SJCRH30 (cell line): ENCODE measurements at regions not wholly inside any gene's neighbourhood (a gene's known extent, or its start where the extent isn't known, plus 50 kb on each side); places are given as distances from the start of the nearest gene placed in this dataset.
A peak's percentile ranks its signal among the peaks of the same experiment; 100 is the strongest.
"Not testable (repeated sequence)": the region's sequence is repeated elsewhere in the genome, so short reads cannot be mapped to it uniquely, and the experiment has no call there.

Experiments
- DNase-seq, 2 experiments: peaks; one replicate each; pipeline ENCODE4 v3.0.0-alpha.2; 2015 to 2020
- H3K27ac ChIP-seq: fragments of 250-450 bp; sonication (Bioruptor Pico); 2 replicates; pipeline ENCODE4 v1.5.1; 2020; ENCODE audit warnings: mild to moderate bottlenecking, moderate library complexity
- H3K27me3 ChIP-seq: fragments of 250-450 bp; sonication (Bioruptor Pico); 2 replicates; pipeline ENCODE4 v1.5.1; 2020; ENCODE audit warnings: mild to moderate bottlenecking, moderate library complexity
- H3K36me3 ChIP-seq: fragments of 250-450 bp; sonication (Bioruptor Pico); 2 replicates; pipeline ENCODE4 v1.5.1; 2020; ENCODE audit warnings: mild to moderate bottlenecking, moderate library complexity
- H3K4me1 ChIP-seq: fragments of 250-450 bp; sonication (Bioruptor Pico); 2 replicates; pipeline ENCODE4 v1.5.1; 2020; ENCODE audit warnings: mild to moderate bottlenecking, moderate library complexity
- H3K4me3 ChIP-seq: fragments of 250-450 bp; sonication (Bioruptor Pico); 2 replicates; pipeline ENCODE4 v1.5.1; 2020; ENCODE audit warnings: mild to moderate bottlenecking, moderate library complexity
- H3K9me3 ChIP-seq: fragments of 250-450 bp; sonication (Bioruptor Pico); replicated peaks from 2 replicates; pipeline ENCODE4 v1.5.1; 2020; ENCODE audit warnings: mild to moderate bottlenecking, moderate library complexity

GRCh38 chr12:25327321-25327720 lies 76.6 kb upstream of the KRAS start:
- no peaks in the 10 kb centered on the region for H3K9me3 ChIP-seq
- peaks cover 6% of the 10 kb centered on the region; the same call in 1 of the 2 replicates for H3K4me1 ChIP-seq
- H3K36me3 ChIP-seq, result no peaks in the 10 kb centered on the region
- H3K27me3 ChIP-seq, result no peaks in the 10 kb centered on the region
- DNase-seq, result no peak
- H3K27ac ChIP-seq, result no peak overlapping the region
- H3K4me3 ChIP-seq, result no peak overlapping the region

- Histone ChIP-seq H3K36me3 (no peaks in the 10 kb centered on the region), H3K27me3 (no peaks in the 10 kb centered on the region), H3K4me1 (peaks cover 6% of the 10 kb centered on the region; the same call in 1 of the 2 replicates), H3K4me3 (no peak overlapping the region), H3K9me3 (no peaks in the 10 kb centered on the region), H3K27ac (no peak overlapping the region)
- DNase-seq, result no peak
These were observed 75.6 kb upstream of the KRAS start for GRCh38 chr12:25326326-25326725.

GRCh38 chr12:25324861-25325260 lies 74.1 kb upstream of the KRAS start:
- Histone ChIP-seq H3K4me1 (peaks cover 6% of the 10 kb centered on the region; the same call in 1 of the 2 replicates), H3K36me3 (no peaks in the 10 kb centered on the region), H3K27me3 (no peaks in the 10 kb centered on the region), H3K9me3 (no peaks in the 10 kb centered on the region), H3K4me3 (no peak overlapping the region), H3K27ac (no peak overlapping the region)
- DNase-seq, result no peak

- H3K9me3 ChIP-seq, result no peaks in the 10 kb centered on the region
- H3K27ac ChIP-seq, result no peak overlapping the region
- no peaks in the 10 kb centered on the region for H3K27me3 ChIP-seq
- H3K36me3 ChIP-seq, result no peaks in the 10 kb centered on the region
- peak in 1 of 2 experiments; percentile 21 for DNase-seq
- H3K4me1 ChIP-seq, result peaks cover 6% of the 10 kb centered on the region; the same call in 1 of the 2 replicates
- no peak overlapping the region for H3K4me3 ChIP-seq
These were observed 72.9 kb upstream of the KRAS start for GRCh38 chr12:25323581-25323982.

GRCh38 chr12:25322918-25323531 lies 72.3 kb upstream of the KRAS start:
- DNase-seq, result no peak
- Histone ChIP-seq H3K27me3 (no peaks in the 10 kb centered on the region), H3K36me3 (no peaks in the 10 kb centered on the region), H3K27ac (no peak overlapping the region), H3K4me1 (peaks cover 6% of the 10 kb centered on the region; the same call in 1 of the 2 replicates), H3K9me3 (no peaks in the 10 kb centered on the region), H3K4me3 (no peak overlapping the region)

GRCh38 chr12:25322351-25322750 lies 71.6 kb upstream of the KRAS start:
- no peak for DNase-seq
- no peak overlapping the region for H3K4me3 ChIP-seq
- H3K36me3 ChIP-seq, result no peaks in the 10 kb centered on the region
- no peaks in the 10 kb centered on the region for H3K27me3 ChIP-seq
- no peaks in the 10 kb centered on the region for H3K9me3 ChIP-seq
- H3K4me1 ChIP-seq, result peaks cover 6% of the 10 kb centered on the region; the same call in 1 of the 2 replicates
- H3K27ac ChIP-seq, result no peak overlapping the region

GRCh38 chr12:25321772-25322171 lies 71.0 kb upstream of the KRAS start:
- Histone ChIP-seq H3K4me3 (no peak overlapping the region), H3K9me3 (no peaks in the 10 kb centered on the region), H3K36me3 (no peaks in the 10 kb centered on the region)

GRCh38 chr12:25320123-25321006 lies 69.6 kb upstream of the KRAS start:
- DNase-seq, result no peak
- H3K27me3 ChIP-seq, result no peaks in the 10 kb centered on the region
- no peak overlapping the region for H3K4me3 ChIP-seq
- no peak overlapping the region for H3K27ac ChIP-seq
- peaks cover 4% of the 10 kb centered on the region; the same call in 1 of the 2 replicates for H3K4me1 ChIP-seq
- no peaks in the 10 kb centered on the region for H3K36me3 ChIP-seq
- H3K9me3 ChIP-seq, result no peaks in the 10 kb centered on the region

More at GRCh38 chr12:25321772-25322171, 71.0 kb upstream of the KRAS start:
- Histone ChIP-seq H3K4me1 (peaks cover 6% of the 10 kb centered on the region; the same call in 1 of the 2 replicates), H3K27me3 (no peaks in the 10 kb centered on the region), H3K27ac (no peak overlapping the region)
- no peak for DNase-seq

GRCh38 chr12:25319233-25319984 lies 68.7 kb upstream of the KRAS start:
- Histone ChIP-seq H3K4me3 (no peak overlapping the region), H3K9me3 (no peaks in the 10 kb centered on the region), H3K36me3 (no peaks in the 10 kb centered on the region), H3K27ac (no peak overlapping the region), H3K4me1 (peaks cover 3% of the 10 kb centered on the region; the same call in 1 of the 2 replicates), H3K27me3 (no peaks in the 10 kb centered on the region)
- no peak for DNase-seq

GRCh38 chr12:25317553-25317952 lies 66.8 kb upstream of the KRAS start:
- no peaks in the 10 kb centered on the region for H3K4me1 ChIP-seq
- no peaks in the 10 kb centered on the region for H3K9me3 ChIP-seq
- H3K27ac ChIP-seq, result no peak overlapping the region
- no peak overlapping the region for H3K4me3 ChIP-seq
- H3K36me3 ChIP-seq, result no peaks in the 10 kb centered on the region
- no peak for DNase-seq
- H3K27me3 ChIP-seq, result no peaks in the 10 kb centered on the region

- Histone ChIP-seq H3K9me3 (no peaks in the 10 kb centered on the region), H3K4me3 (no peak overlapping the region), H3K27ac (no peak overlapping the region), H3K27me3 (no peaks in the 10 kb centered on the region), H3K4me1 (peaks cover 4% of the 10 kb centered on the region; the same call in 1 of the 2 replicates), H3K36me3 (no peaks in the 10 kb centered on the region)
- DNase-seq, result no peak
These were observed 64.7 kb upstream of the KRAS start for GRCh38 chr12:25315388-25315787.

GRCh38 chr12:25313266-25313990 lies 62.7 kb upstream of the KRAS start:
- H3K36me3 ChIP-seq, H3K27me3 ChIP-seq, DNase-seq, H3K4me1 ChIP-seq, H3K9me3 ChIP-seq, H3K27ac ChIP-seq, H3K4me3 ChIP-seq: not testable (repeated sequence)

- Histone ChIP-seq H3K4me3 (no peak overlapping the region), H3K27ac (no peak overlapping the region), H3K27me3 (no peaks in the 10 kb centered on the region), H3K36me3 (no peaks in the 10 kb centered on the region), H3K4me1 (peaks cover 4% of the 10 kb centered on the region; the same call in 1 of the 2 replicates), H3K9me3 (no peaks in the 10 kb centered on the region)
- DNase-seq, result no peak
These were observed 60.8 kb upstream of the KRAS start for GRCh38 chr12:25311506-25311905.

- H3K36me3 ChIP-seq, H3K4me1 ChIP-seq, H3K4me3 ChIP-seq, DNase-seq, H3K27me3 ChIP-seq, H3K9me3 ChIP-seq, H3K27ac ChIP-seq: not testable (repeated sequence)
These were observed 59.3 kb upstream of the KRAS start for GRCh38 chr12:25310071-25310470.
